ENCODE measurements at regions not wholly inside any gene's neighbourhood (a gene's known extent, or its start where the extent isn't known, plus 50 kb on each side); places are given as distances from the start of the nearest gene placed in this dataset.
A peak's percentile ranks its signal among the peaks of the same experiment; 100 is the strongest.
"Not testable (repeated sequence)": the region's sequence is repeated elsewhere in the genome, so short reads cannot be mapped to it uniquely, and the experiment has no call there.

DNA sequence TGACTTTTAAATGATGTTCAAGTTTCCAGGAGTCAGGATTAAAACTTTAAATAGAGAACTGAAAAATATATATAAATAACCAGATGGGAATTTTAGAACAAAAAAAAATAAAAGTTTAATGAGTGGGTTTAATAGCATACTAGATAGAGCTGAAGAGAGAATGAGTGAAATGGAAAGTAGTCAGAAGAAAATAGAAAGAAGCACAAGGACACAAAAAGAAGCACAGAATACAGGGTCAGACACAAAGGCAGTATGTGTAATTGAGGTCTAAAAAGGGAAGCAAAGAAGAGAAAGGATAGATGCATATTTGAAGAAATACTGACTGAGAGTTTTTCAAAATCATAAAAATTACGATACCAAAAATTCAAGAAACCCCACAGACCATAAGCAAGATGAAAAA lies 159.8 kb upstream of the FERMT1 start:
- ChIA-PET POLR2A (no interaction called here), CTCF (ENCODE audit: low intra/inter-chr PET ratio, low total read pairs) (no interaction called here)
- in situ Hi-C loops (cut with HindIII; ENCODE audit: extremely low pct_ligation_motif_present, low pct_unique_long_range_greater_than_20kb) (no loop called here), intact Hi-C loops (cut with micrococcal nuclease; ENCODE audit: unreplicated experiment) (no loop called here)
- Histone ChIP-seq H3K4me3 (replicated peaks in 1 of 3; ENCODE audit: insufficient read depth in 1 of 3, low read depth in 2 of 3, low read length in 3 of 3) (no peak overlapping the region), H3K9me3 (ENCODE audit: low read length) (peaks cover 18% of the 10 kb centered on the region), H3K79me2 (ENCODE audit: insufficient read depth, low read length) (no peaks in the 10 kb centered on the region), H4K20me1 (ENCODE audit: insufficient read depth, low read length) (no peaks in the 10 kb centered on the region), H3K4me1 (ENCODE audit: insufficient read depth, low read length) (no peaks in the 10 kb centered on the region), H2AFZ (ENCODE audit: low read length) (no peak overlapping the region), H3K27me3 (ENCODE audit: control insufficient read depth in 1 of 2, insufficient read depth in 2 of 2, low read length in 2 of 2) (no peaks in the 10 kb centered on the region), H3K36me3 (replicated peaks in 1 of 2; ENCODE audit: control insufficient read depth in 1 of 2, insufficient read depth in 2 of 2, low read length in 2 of 2) (no peaks in the 10 kb centered on the region), H3K4me2 (ENCODE audit: low read depth, low read length) (no peak overlapping the region), H3K27ac (ENCODE audit: extremely low read length, insufficient read depth, low read length) (no peak overlapping the region), H3K9ac (ENCODE audit: insufficient read depth, low read depth, low read length) (no peak overlapping the region)
- FAIRE-seq, result no peak
- 3% methylated on average over 1 of the region's 1 CpG for WGBS (ENCODE audit: low lambda C conversion rate)
- no peak for DNase-seq (ENCODE audit: low spot score)
- BruUV-seq (replicated peaks), result no TSS peak
- TF ChIP-seq CREM (IDR thresholded peaks at IDR 0.05) (no peak), CREM (CRISPR knock-in tag; IDR thresholded peaks at IDR 0.05) (no peak), ZFP82 (CRISPR knock-in tag; IDR thresholded peaks at IDR 0.05; ENCODE audit: borderline replicate concordance) (peak; percentile 91)
- no peak for ATAC-seq

DNA sequence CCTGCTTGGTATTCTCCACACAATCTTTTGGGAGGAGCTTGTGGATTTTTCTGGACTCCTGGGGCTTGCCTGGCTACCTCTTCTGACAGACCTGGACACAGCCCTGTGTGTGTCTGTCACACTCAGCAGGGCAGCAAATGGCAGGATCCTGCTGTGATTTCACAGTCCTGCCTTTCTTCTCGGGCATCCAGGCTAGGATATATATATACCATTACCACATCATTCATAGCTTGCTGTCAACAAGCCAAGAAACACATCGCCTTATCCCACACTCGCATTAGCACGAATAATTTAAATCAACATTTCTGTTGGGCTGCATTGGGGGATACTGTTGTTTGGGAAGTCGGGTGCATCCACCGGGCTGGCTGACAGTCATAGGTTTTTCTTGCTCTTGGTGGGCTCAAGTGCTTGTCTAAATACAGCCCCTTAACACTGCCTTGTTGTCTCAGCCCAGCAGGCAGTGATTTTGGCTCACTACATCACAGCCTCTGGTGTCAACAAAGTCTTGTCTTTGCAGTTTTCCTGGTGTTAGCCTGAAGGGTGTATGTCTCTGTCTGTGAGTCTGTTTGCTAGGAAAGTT lies 154.9 kb upstream of the FERMT1 start:
- Histone ChIP-seq H3K79me2 (ENCODE audit: insufficient read depth, low read length) (no peaks in the 10 kb centered on the region), H4K20me1 (ENCODE audit: insufficient read depth, low read length) (no peaks in the 10 kb centered on the region), H3K9me3 (ENCODE audit: low read length) (peaks cover 11% of the 10 kb centered on the region), H3K27me3 (ENCODE audit: control insufficient read depth in 1 of 2, insufficient read depth in 2 of 2, low read length in 2 of 2) (no peaks in the 10 kb centered on the region), H2AFZ (ENCODE audit: low read length) (no peak overlapping the region), H3K36me3 (replicated peaks in 1 of 2; ENCODE audit: control insufficient read depth in 1 of 2, insufficient read depth in 2 of 2, low read length in 2 of 2) (no peaks in the 10 kb centered on the region), H3K9ac (ENCODE audit: insufficient read depth, low read depth, low read length) (no peak overlapping the region), H3K4me3 (replicated peaks in 1 of 3; ENCODE audit: insufficient read depth in 1 of 3, low read depth in 2 of 3, low read length in 3 of 3) (no peak overlapping the region), H3K4me1 (ENCODE audit: insufficient read depth, low read length) (no peaks in the 10 kb centered on the region), H3K27ac (ENCODE audit: extremely low read length, insufficient read depth, low read length) (no peak overlapping the region), H3K4me2 (ENCODE audit: low read depth, low read length) (no peak overlapping the region)
- 3% methylated on average over 6 of the region's 6 CpGs for WGBS (ENCODE audit: low lambda C conversion rate)
- FAIRE-seq (no peak), DNase-seq (ENCODE audit: low spot score) (no peak), ATAC-seq (no peak)
- ChIA-PET POLR2A (no interaction called here), CTCF (ENCODE audit: low intra/inter-chr PET ratio, low total read pairs) (no interaction called here)
- in situ Hi-C loops (cut with HindIII; ENCODE audit: extremely low pct_ligation_motif_present, low pct_unique_long_range_greater_than_20kb) (no loop called here), intact Hi-C loops (cut with micrococcal nuclease; ENCODE audit: unreplicated experiment) (no loop called here)
- BruUV-seq (replicated peaks), result no TSS peak
- TF ChIP-seq, protein P1, sequence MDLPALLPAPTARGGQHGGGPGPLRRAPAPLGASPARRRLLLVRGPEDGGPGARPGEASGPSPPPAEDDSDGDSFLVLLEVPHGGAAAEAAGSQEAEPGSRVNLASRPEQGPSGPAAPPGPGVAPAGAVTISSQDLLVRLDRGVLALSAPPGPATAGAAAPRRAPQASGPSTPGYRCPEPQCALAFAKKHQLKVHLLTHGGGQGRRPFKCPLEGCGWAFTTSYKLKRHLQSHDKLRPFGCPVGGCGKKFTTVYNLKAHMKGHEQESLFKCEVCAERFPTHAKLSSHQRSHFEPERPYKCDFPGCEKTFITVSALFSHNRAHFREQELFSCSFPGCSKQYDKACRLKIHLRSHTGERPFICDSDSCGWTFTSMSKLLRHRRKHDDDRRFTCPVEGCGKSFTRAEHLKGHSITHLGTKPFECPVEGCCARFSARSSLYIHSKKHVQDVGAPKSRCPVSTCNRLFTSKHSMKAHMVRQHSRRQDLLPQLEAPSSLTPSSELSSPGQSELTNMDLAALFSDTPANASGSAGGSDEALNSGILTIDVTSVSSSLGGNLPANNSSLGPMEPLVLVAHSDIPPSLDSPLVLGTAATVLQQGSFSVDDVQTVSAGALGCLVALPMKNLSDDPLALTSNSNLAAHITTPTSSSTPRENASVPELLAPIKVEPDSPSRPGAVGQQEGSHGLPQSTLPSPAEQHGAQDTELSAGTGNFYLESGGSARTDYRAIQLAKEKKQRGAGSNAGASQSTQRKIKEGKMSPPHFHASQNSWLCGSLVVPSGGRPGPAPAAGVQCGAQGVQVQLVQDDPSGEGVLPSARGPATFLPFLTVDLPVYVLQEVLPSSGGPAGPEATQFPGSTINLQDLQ (CRISPR knock-in tag; IDR thresholded peaks at IDR 0.05), result no peak
- TF ChIP-seq MAFK (conservative IDR thresholded peaks at IDR 0.05 in 1 of 2, IDR thresholded peaks at IDR 0.05 in 1 of 2; ENCODE audit: low read length in 2 of 2), result 0 out of 4 replicates have a peak, but pooled peaks of 1 of the 2 experiments have one; percentile 22

DNA sequence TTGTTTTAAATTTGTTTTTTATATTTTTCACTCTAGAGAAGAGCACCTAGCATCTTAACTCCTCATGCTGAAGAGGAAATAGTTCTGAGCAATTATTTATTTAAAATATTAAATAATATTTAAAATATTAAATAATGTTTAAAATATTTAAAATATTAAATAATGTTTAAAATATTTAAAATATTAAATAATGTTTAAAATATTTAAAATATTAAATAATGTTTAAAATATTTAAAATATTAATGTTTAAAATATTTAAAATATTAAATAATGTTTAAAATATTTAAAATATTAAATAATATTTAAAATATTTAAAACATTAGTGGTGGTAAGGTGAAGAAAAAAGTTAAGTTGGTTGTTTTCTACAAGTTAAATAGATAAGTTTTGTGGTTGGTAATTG lies 147.6 kb upstream of the FERMT1 start:
- H3K27ac ChIP-seq (ENCODE audit: extremely low read length, insufficient read depth, low read length); CTCF ChIA-PET (ENCODE audit: low intra/inter-chr PET ratio, low total read pairs): not testable (repeated sequence)

More for the DNA sequence above, 147.6 kb upstream of the FERMT1 start:
- DNase-seq (ENCODE audit: low spot score); H2AFZ ChIP-seq (ENCODE audit: low read length); H3K79me2 ChIP-seq (ENCODE audit: insufficient read depth, low read length); H3K4me2 ChIP-seq (ENCODE audit: low read depth, low read length); H3K27me3 ChIP-seq (ENCODE audit: control insufficient read depth in 1 of 2, insufficient read depth in 2 of 2, low read length in 2 of 2); POLR2A ChIA-PET; FAIRE-seq; H3K4me1 ChIP-seq (ENCODE audit: insufficient read depth, low read length); H3K36me3 ChIP-seq (replicated peaks in 1 of 2; ENCODE audit: control insufficient read depth in 1 of 2, insufficient read depth in 2 of 2, low read length in 2 of 2); H3K4me3 ChIP-seq (replicated peaks in 1 of 3; ENCODE audit: insufficient read depth in 1 of 3, low read depth in 2 of 3, low read length in 3 of 3); ATAC-seq; intact Hi-C loops (cut with micrococcal nuclease; ENCODE audit: unreplicated experiment); H3K9me3 ChIP-seq (ENCODE audit: low read length); H4K20me1 ChIP-seq (ENCODE audit: insufficient read depth, low read length); BruUV-seq (replicated peaks); H3K9ac ChIP-seq (ENCODE audit: insufficient read depth, low read depth, low read length); in situ Hi-C loops (cut with HindIII; ENCODE audit: extremely low pct_ligation_motif_present, low pct_unique_long_range_greater_than_20kb): not testable (repeated sequence)
